ENCODE measurements at regions not wholly inside any gene's neighbourhood (a gene's known extent, or its start where the extent isn't known, plus 50 kb on each side); places are given as distances from the start of the nearest gene placed in this dataset.
A peak's percentile ranks its signal among the peaks of the same experiment; 100 is the strongest.

DNA sequence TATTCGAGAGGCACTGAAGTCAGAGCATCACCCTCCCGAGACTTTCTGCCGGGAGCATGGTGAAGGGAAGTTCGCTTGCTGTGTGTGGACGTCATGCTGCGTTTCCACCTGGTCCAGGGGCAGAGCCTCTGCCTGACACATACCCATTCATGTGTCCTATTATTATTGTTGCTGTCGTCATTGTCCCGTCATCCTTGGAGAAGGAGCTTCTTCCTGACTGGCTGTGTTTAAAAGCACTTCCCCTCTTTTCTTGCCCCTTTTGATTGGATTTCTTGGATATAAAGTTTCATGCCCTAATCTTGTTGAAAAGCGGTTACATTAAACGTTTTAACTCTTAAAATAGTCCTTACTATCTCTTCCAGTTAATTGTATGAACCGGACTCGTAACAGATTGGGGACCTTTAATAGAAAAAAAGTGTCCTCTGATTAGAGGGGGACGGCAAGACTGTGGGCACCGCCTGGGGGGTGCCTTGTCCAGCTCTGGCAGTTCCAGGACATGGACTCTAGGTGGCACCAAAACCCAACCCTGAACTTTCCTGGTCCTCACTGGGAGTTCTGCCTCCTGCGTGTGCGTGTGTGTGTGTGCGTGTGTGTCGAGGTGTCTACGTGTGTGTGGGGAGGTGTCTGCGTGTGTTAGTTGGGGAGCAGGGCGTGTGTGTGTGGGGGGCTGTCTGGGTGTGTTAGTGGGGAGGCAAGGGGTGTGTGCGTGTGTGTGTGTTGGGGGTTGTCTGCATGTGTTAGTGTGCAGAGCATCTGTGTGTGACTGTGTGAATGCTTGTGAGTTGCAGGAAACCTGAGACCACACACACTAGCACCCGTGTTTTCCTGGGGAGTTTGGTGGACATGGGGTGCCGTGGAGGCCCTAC is 133.3 kb upstream of the CIBAR2 start:
- intact Hi-C loops (cut with micrococcal nuclease): loop anchor here in 1 of 2 donors (5.0 kb wide), 1 partner anchor 128 kb away; no protein-coding TSS in a partner anchor
- Mint-ChIP-seq H3K4me1 (peaks cover 2% of the 10 kb centered on the region), H3K36me3 (no peaks in the 10 kb centered on the region), H3K9me3 (no peaks in the 10 kb centered on the region), H3K4me3 (peak overlapping the region in 1 of 2 donors; percentile 46), H3K27ac (peak overlapping the region in 1 of 7 donors; percentile 43), H3K27me3 (ENCODE audit: low read depth in 3 of 3) (peaks cover 8 to 13% (median 13%) of the 10 kb centered on the region in 3 donors)
- H3K9ac ChIP-seq (ENCODE audit: insufficient read depth, low read length, poor library complexity, severe bottlenecking): no peak overlapping the region
- no peaks in the 10 kb centered on the region for H3K79me2 ChIP-seq (ENCODE audit: insufficient read depth, low read length)
- TF ChIP-seq, protein P1, sequence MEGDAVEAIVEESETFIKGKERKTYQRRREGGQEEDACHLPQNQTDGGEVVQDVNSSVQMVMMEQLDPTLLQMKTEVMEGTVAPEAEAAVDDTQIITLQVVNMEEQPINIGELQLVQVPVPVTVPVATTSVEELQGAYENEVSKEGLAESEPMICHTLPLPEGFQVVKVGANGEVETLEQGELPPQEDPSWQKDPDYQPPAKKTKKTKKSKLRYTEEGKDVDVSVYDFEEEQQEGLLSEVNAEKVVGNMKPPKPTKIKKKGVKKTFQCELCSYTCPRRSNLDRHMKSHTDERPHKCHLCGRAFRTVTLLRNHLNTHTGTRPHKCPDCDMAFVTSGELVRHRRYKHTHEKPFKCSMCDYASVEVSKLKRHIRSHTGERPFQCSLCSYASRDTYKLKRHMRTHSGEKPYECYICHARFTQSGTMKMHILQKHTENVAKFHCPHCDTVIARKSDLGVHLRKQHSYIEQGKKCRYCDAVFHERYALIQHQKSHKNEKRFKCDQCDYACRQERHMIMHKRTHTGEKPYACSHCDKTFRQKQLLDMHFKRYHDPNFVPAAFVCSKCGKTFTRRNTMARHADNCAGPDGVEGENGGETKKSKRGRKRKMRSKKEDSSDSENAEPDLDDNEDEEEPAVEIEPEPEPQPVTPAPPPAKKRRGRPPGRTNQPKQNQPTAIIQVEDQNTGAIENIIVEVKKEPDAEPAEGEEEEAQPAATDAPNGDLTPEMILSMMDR (IDR thresholded peaks at IDR 0.05): peak; percentile 83
- no peaks in the 10 kb centered on the region for H3K4me1 ChIP-seq (ENCODE audit: control insufficient read depth in 1 of 2, insufficient read depth in 2 of 2, low read length in 2 of 2)
- no peak overlapping the region for H3K27ac ChIP-seq (ENCODE audit: low read depth in 1 of 2, low read length in 2 of 2)
- 10% methylated on average over 11 of the region's 24 CpGs for WGBS (ENCODE audit: insufficient coverage)
- no peak overlapping the region for H2AFZ ChIP-seq (ENCODE audit: insufficient read depth, low read depth, low read length, poor library complexity, severe bottlenecking)
- H3K4me2 ChIP-seq (replicated peaks; ENCODE audit: extremely low read depth, low read length, poor library complexity, severe bottlenecking): no peak overlapping the region
- H4K20me1 ChIP-seq (ENCODE audit: insufficient read depth, low read length): no peaks in the 10 kb centered on the region
- no peaks in the 10 kb centered on the region for H3K27me3 ChIP-seq (ENCODE audit: control insufficient read depth in 2 of 2, insufficient read depth in 2 of 2, low read length in 2 of 2)
- no peaks in the 10 kb centered on the region for H3K36me3 ChIP-seq (replicated peaks in 1 of 2; ENCODE audit: control insufficient read depth in 1 of 2, insufficient read depth in 2 of 2, low read length in 2 of 2)
- no peaks in the 10 kb centered on the region for H3K9me3 ChIP-seq (replicated peaks in 1 of 2; ENCODE audit: control insufficient read depth in 1 of 2, insufficient read depth in 1 of 2, low read length in 2 of 2)
- no peak overlapping the region for H3K4me3 ChIP-seq (replicated peaks in 1 of 3; ENCODE audit: low read depth in 2 of 3, low read length in 3 of 3)
- peak; percentile 35 to 55 (median 52) for DNase-seq

GRCh38 chr16:85246473-85246872 is 134.2 kb upstream of the CIBAR2 start:
- no peaks in the 10 kb centered on the region for H3K4me1 ChIP-seq (ENCODE audit: control insufficient read depth in 1 of 2, insufficient read depth in 2 of 2, low read length in 2 of 2)
- no peaks in the 10 kb centered on the region for H3K79me2 ChIP-seq (ENCODE audit: insufficient read depth, low read length)
- Mint-ChIP-seq H3K4me1 (peaks cover 2% of the 10 kb centered on the region), H3K4me3 (no peak overlapping the region), H3K36me3 (no peaks in the 10 kb centered on the region), H3K27ac (no peak overlapping the region), H3K27me3 (ENCODE audit: low read depth in 3 of 3) (peaks cover 8 to 13% (median 13%) of the 10 kb centered on the region in 3 donors), H3K9me3 (no peaks in the 10 kb centered on the region)
- no peak overlapping the region for H3K4me3 ChIP-seq (replicated peaks in 1 of 3; ENCODE audit: low read depth in 2 of 3, low read length in 3 of 3)
- no peak overlapping the region for H2AFZ ChIP-seq (ENCODE audit: insufficient read depth, low read depth, low read length, poor library complexity, severe bottlenecking)
- H3K36me3 ChIP-seq (replicated peaks in 1 of 2; ENCODE audit: control insufficient read depth in 1 of 2, insufficient read depth in 2 of 2, low read length in 2 of 2): no peaks in the 10 kb centered on the region
- no peaks in the 10 kb centered on the region for H4K20me1 ChIP-seq (ENCODE audit: insufficient read depth, low read length)
- DNase-seq: no peak
- H3K27ac ChIP-seq (ENCODE audit: low read depth in 1 of 2, low read length in 2 of 2): no peak overlapping the region
- H3K4me2 ChIP-seq (replicated peaks; ENCODE audit: extremely low read depth, low read length, poor library complexity, severe bottlenecking): no peak overlapping the region
- TF ChIP-seq, protein P1 (IDR thresholded peaks at IDR 0.05): no peak
- H3K27me3 ChIP-seq (ENCODE audit: control insufficient read depth in 2 of 2, insufficient read depth in 2 of 2, low read length in 2 of 2): no peaks in the 10 kb centered on the region
- intact Hi-C loops (cut with micrococcal nuclease): loop anchor here in 1 of 2 donors (5.0 kb wide), 1 partner anchor 129 kb away; no protein-coding TSS in a partner anchor
- 0% methylated on average over 1 of the region's 8 CpGs for WGBS (ENCODE audit: insufficient coverage)
- H3K9me3 ChIP-seq (replicated peaks in 1 of 2; ENCODE audit: control insufficient read depth in 1 of 2, insufficient read depth in 1 of 2, low read length in 2 of 2): no peaks in the 10 kb centered on the region
- no peak overlapping the region for H3K9ac ChIP-seq (ENCODE audit: insufficient read depth, low read length, poor library complexity, severe bottlenecking)

Measured in CD14-positive monocyte (primary cell).